Retina (tissue), 1 donor: ENCODE measurements at regions not wholly inside any gene's neighbourhood (a gene's known extent, or its start where the extent isn't known, plus 50 kb on each side); places are given as distances from the start of the nearest gene placed in this dataset.
A peak's percentile ranks its signal among the peaks of the same experiment; 100 is the strongest.

Source experiments
- DNase-seq: peaks from one replicate; pipeline ENCODE4 v3.0.0-alpha.2; 2016

GRCh38 chr1:14511796-14512585 lies 86.5 kb upstream of the KAZN start:
- peak; percentile 61 for DNase-seq

- peak; percentile 39 for DNase-seq
Observed at GRCh38 chr1:14513111-14513510, 85.4 kb upstream of the KAZN start.

- no peak for DNase-seq
Observed at GRCh38 chr1:14514739-14515138, 83.7 kb upstream of the KAZN start.

GRCh38 chr1:14516974-14517840 lies 81.3 kb upstream of the KAZN start:
- DNase-seq = no peak

GRCh38 chr1:14517841-14518180 lies 80.7 kb upstream of the KAZN start:
- DNase-seq = no peak

- DNase-seq = no peak
Observed at GRCh38 chr1:14519976-14520375, 78.5 kb upstream of the KAZN start.

GRCh38 chr1:14520514-14521163 lies 77.8 kb upstream of the KAZN start:
- DNase-seq = no peak

- DNase-seq = no peak
Observed at GRCh38 chr1:14521622-14522021, 76.9 kb upstream of the KAZN start.

- DNase-seq = no peak
Observed at GRCh38 chr1:14522077-14522925, 76.2 kb upstream of the KAZN start.

GRCh38 chr1:14522926-14523241 lies 75.6 kb upstream of the KAZN start:
- DNase-seq = no peak

GRCh38 chr1:14524826-14525636 lies 73.5 kb upstream of the KAZN start:
- no peak for DNase-seq

GRCh38 chr1:14529475-14529874 lies 69.0 kb upstream of the KAZN start:
- DNase-seq = no peak

- DNase-seq = no peak
Observed at GRCh38 chr1:14531519-14531918, 67.0 kb upstream of the KAZN start.

- DNase-seq = no peak
Observed at GRCh38 chr1:14535619-14536355, 62.7 kb upstream of the KAZN start.

GRCh38 chr1:14538335-14538734 lies 60.1 kb upstream of the KAZN start:
- no peak for DNase-seq

GRCh38 chr1:14539309-14539708 lies 59.2 kb upstream of the KAZN start:
- DNase-seq = no peak

- peak; percentile 65 for DNase-seq
Observed at GRCh38 chr1:14539953-14540563, 58.4 kb upstream of the KAZN start.

GRCh38 chr1:14541348-14541747 lies 57.1 kb upstream of the KAZN start:
- no peak for DNase-seq

GRCh38 chr1:14543191-14543840 lies 55.2 kb upstream of the KAZN start:
- DNase-seq = no peak

- DNase-seq = no peak
Observed at GRCh38 chr1:14544319-14544718, 54.2 kb upstream of the KAZN start.
